HG03060 (cell line): ENCODE measurements at regions not wholly inside any gene's neighbourhood (a gene's known extent, or its start where the extent isn't known, plus 50 kb on each side); places are given as distances from the start of the nearest gene placed in this dataset.
"Not testable (repeated sequence)": the region's sequence is repeated elsewhere in the genome, so short reads cannot be mapped to it uniquely, and the experiment has no call there.

ENCODE experiments used
- ATAC-seq: cut with Tn5 transposase; IDR thresholded peaks from one replicate; pipeline ENCODE4 v1.9.1; 2021; ENCODE audit warnings: low read depth, moderate number of reproducible peaks; ENCODE audit not compliant: unreplicated experiment

DNA sequence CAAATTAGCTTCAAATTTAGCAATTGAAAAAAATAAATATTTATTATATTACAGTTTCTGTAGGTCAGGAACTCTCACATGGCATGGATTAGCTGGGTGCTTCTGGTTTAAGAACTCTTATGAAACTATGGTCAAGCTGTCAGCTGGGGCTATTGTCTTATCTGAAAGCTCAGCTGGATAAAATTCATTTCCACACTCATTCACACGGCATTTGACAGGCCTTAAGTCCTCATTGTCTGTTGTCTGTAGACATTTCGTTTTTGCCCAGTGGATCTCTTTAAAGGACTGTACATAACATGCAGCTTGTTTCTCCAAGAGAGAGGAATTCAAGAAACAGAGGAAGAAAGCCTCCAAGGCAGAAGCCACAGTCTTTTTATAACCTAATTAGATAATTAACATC is 1556.8 kb upstream of the SLC39A10 start:
- ATAC-seq: no peak

- no peak for ATAC-seq
These were observed 1560.6 kb upstream of the SLC39A10 start for GRCh38 chr2:194096402-194096801.

GRCh38 chr2:194095359-194095758 is 1561.7 kb upstream of the SLC39A10 start:
- no peak for ATAC-seq

DNA sequence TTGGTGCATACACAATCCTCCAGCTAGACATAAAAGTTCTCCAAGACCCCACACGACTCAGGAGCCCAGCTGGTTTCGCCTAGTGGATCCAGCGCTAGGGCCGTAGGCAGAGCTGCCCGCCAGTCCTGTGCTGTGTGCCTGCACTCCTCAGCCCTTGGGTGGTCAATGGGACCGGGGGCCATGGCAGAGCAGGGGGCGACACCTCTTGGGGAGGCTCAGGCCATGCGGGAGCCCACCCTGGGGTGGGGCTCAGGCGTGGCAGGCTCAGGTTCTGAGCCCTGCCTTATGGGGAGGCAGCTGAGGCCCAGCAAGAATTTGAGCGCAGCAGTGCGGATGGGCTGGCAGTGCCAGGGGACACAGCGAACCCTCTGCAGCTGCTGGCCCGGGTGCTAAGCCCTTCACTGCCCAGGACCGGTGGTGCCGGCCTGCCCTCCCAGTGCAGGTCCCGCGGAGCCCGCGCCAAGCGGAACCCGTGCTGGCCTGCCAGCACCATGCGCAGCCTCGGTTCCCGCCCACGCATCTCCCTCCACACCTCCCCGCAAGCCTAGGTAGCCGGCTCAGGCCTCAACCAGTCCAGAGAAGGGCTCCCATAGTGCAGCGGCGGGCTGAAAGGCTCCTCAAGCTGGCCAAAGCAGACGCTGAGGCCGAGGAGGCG is 1566.6 kb upstream of the SLC39A10 start:
- ATAC-seq: no peak

DNA sequence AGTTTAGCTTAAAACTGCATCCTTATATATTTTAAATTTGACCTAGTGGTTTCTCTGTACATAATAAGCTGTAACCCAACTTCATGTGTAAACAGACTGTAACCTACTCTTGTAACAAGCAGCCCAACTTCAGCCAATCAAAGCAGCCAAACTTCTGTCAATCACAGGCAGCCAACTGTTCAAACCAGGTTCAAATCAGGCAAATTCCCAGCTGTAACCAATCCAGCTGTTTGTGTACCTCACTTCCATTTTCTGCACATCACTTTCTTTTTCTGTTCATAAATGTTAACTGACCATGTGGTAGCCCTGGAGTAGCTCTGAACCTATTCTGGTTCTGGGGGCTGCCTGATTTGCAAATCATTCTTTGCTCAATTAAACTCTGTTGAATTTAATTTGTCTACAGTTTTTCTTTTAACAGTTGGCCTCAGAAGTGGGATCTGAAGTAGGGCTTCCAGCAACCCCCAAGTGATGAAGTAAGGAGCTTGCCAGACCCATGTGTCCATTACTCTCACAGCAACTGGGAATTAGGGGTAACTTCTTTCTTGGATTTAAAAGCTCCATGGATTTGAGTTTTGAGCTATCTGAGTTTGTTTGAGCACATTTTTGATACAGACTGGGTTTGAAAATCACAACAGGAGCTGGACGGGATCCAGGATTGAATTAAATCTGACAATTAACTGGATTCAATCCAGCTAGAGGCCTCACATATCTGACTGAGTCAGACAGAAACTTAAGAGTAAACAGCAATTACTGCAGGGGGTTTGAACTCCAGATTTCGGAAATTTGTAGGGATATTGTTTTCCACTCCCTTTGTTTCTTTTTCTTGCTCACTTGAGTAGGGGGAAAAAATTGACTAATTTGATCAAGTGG is 1569.7 kb upstream of the SLC39A10 start:
- ATAC-seq: no peak

- ATAC-seq: no peak
These were observed 1570.9 kb upstream of the SLC39A10 start for GRCh38 chr2:194086129-194086528.

DNA sequence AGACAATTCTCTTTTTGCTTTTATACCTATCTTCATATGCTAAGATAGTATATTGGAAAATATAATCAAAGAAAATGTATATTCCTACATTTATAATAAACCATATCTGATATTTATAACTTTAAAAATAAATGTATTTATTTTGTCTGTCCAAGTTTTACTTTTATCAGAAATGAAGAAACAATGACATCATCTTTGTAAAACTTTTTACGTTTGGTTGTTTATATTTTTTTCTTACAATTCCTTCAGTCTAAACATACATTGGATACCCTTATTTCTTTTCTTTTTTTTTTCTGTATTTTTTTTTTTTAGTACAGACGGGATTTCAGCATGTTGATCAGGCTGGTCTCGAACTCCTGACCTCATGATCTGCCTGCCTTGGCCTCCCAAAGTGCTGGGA is 1577.0 kb upstream of the SLC39A10 start:
- ATAC-seq: no peak

- ATAC-seq: no peak
These were observed 1579.7 kb upstream of the SLC39A10 start for GRCh38 chr2:194077366-194077765.

DNA sequence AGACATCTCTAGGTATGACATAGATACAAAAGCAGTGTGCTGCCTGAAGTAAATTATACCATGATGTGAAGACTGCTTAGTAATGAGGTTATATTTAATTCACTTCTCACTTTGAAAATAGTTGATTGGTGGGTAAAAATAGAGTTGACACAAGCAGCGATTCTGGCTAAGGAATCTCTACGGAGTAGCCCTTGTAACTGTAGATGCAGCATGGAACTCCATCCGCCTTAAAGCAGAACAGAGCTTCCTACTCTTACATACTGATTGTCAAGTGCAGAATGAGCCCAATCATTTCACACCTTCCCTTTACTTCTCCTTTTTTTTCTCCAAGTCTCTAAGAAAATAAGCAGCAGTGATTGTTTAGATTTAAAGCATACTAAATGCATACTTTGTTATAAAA is 1594.6 kb upstream of the SLC39A10 start:
- ATAC-seq: no peak

- ATAC-seq: no peak
These were observed 1596.8 kb upstream of the SLC39A10 start for GRCh38 chr2:194060269-194060668.

GRCh38 chr2:194054313-194054712 is 1602.7 kb upstream of the SLC39A10 start:
- no peak for ATAC-seq

- ATAC-seq: no peak
These were observed 1612.7 kb upstream of the SLC39A10 start for GRCh38 chr2:194044321-194044720.

- not testable (repeated sequence) for ATAC-seq
These were observed 1635.9 kb upstream of the SLC39A10 start for GRCh38 chr2:194021130-194021529.

GRCh38 chr2:194020155-194020554 is 1636.9 kb upstream of the SLC39A10 start:
- no peak for ATAC-seq

GRCh38 chr2:194015751-194016150 is 1641.3 kb upstream of the SLC39A10 start:
- no peak for ATAC-seq

DNA sequence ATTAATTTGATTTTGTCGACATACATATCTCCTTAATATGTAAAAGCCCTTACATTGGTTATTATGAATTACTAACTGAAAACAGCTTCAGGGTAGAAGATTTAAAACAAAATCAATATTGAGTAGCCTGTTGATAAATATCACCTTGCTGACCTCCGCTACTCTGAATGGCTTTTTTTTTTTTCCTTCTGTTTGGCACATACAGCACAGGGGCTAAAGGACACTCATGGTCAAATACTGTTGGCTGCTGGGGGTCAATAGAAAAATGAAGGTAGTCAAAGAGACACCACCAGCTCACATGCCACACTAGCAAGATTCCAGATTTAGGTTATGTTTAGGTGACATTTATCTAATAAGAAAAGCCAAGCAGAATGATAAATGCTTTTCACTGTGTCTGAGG is 1642.4 kb upstream of the SLC39A10 start:
- ATAC-seq: no peak

DNA sequence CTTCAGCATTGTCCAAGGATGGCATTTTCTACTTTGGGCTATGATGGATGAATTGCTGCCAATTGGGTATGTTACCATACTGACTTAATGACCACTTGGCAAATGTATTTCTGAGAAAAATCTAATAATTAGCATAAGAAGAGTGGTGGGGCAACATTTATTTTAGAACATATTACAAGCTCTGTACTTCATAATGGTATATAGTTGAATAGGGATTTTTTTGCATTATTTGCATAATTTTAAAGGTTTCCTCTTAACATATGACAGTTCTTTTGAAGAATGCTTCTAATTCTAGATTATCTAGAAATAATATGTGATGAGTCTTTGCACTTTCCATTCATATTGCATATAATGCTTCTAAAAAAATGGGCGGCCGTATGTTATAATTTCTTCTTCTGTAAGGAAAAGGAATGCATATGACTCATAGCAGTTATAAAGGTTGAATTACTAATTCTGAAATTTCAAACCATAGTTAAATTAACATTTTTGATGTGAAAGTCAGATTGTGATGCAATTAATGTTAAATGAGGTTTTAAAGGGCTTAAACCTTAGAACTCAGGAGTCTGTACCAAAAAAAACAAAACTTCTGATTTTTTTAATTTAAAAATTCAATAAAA is 1652.3 kb upstream of the SLC39A10 start:
- no peak for ATAC-seq

GRCh38 chr2:194003911-194004310 is 1653.1 kb upstream of the SLC39A10 start:
- ATAC-seq: no peak

- no peak for ATAC-seq
These were observed 1654.2 kb upstream of the SLC39A10 start for GRCh38 chr2:194002699-194003368.

GRCh38 chr2:193990868-193991267 is 1666.2 kb upstream of the SLC39A10 start:
- ATAC-seq: no peak

GRCh38 chr2:193989645-193990044 is 1667.4 kb upstream of the SLC39A10 start:
- no peak for ATAC-seq
